Stomach (tissue), 4 donors: ENCODE measurements at regions not wholly inside any gene's neighbourhood (a gene's known extent, or its start where the extent isn't known, plus 50 kb on each side); places are given as distances from the start of the nearest gene placed in this dataset.

ENCODE experiments used
- POLR2A ChIP-seq, 4 donors: fragments of 450-650 bp; IDR thresholded peaks; one replicate each; pipeline ENCODE4 v1.6.1; 2016; ENCODE audit warnings: antibody characterized with exemption in 4 of 4, control low read depth in 2 of 4, mild to moderate bottlenecking in 1 of 4, moderate library complexity in 1 of 4
- POLR2AphosphoS5 ChIP-seq, 3 donors: sonication (generic); formaldehyde crosslinking; IDR thresholded peaks; one replicate each; pipeline ENCODE4 v1.6.1; 2016; ENCODE audit warnings: antibody characterized with exemption in 3 of 3
- TF ChIP-seq, protein P1 (sequence below), 7 experiments: fragments of 450-650 bp in 4 of 7; fragments of 200-600 bp in 3 of 7; sonication (generic) in 3 of 7; IDR thresholded peaks; one replicate each; pipeline ENCODE4 v1.5.1; 2016 to 2019; ENCODE audit warnings: antibody characterized with exemption in 7 of 7, control low read depth in 2 of 7, mild to moderate bottlenecking in 1 of 7

DNA sequence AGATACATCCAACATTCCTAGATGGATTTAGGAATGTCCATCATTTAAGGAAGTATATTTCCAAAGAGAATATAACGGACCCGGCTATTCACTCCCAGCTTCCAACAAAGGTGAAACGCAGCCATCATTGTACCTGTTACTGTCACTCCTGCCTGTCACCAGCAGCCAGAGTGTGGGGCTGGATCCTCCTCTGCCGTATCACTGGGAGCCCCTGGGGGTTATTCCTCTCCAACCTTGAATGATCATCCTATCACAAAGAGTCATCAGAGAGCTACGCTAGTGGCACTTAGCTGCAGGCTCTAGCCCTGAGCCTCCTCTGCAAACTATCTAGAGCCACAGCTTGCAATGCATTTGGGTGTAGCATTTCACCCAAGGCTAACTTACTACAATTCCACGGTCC lies 73.6 kb upstream of the NHSL1 start:
- TF ChIP-seq, protein P1, sequence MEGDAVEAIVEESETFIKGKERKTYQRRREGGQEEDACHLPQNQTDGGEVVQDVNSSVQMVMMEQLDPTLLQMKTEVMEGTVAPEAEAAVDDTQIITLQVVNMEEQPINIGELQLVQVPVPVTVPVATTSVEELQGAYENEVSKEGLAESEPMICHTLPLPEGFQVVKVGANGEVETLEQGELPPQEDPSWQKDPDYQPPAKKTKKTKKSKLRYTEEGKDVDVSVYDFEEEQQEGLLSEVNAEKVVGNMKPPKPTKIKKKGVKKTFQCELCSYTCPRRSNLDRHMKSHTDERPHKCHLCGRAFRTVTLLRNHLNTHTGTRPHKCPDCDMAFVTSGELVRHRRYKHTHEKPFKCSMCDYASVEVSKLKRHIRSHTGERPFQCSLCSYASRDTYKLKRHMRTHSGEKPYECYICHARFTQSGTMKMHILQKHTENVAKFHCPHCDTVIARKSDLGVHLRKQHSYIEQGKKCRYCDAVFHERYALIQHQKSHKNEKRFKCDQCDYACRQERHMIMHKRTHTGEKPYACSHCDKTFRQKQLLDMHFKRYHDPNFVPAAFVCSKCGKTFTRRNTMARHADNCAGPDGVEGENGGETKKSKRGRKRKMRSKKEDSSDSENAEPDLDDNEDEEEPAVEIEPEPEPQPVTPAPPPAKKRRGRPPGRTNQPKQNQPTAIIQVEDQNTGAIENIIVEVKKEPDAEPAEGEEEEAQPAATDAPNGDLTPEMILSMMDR (IDR thresholded peaks at IDR 0.05) = no peak
- TF ChIP-seq POLR2AphosphoS5 (IDR thresholded peaks at IDR 0.05) (no peak), POLR2A (IDR thresholded peaks at IDR 0.05) (no peak)
